Parathyroid adenoma (tissue), 2 donors: ENCODE measurements at regions not wholly inside any gene's neighbourhood (a gene's known extent, or its start where the extent isn't known, plus 50 kb on each side); places are given as distances from the start of the nearest gene placed in this dataset.

ENCODE experiments used
- H2AFZ ChIP-seq: fragments of 300-600 bp; sonication (generic); one replicate; pipeline ENCODE4 v1.7.0; 2017; ENCODE audit warnings: antibody characterized with exemption, mild to moderate bottlenecking
- H3K27ac ChIP-seq: fragments of 300-600 bp; sonication (generic); one replicate; pipeline ENCODE4 v1.7.0; 2017
- H3K27me3 ChIP-seq: fragments of 300-600 bp; sonication (generic); one replicate; pipeline ENCODE4 v1.7.0; 2017; ENCODE audit warnings: low read length; ENCODE audit not compliant: control insufficient read depth, insufficient read depth
- H3K36me3 ChIP-seq: fragments of 300-600 bp; sonication (generic); one replicate; pipeline ENCODE4 v1.7.0; 2017; ENCODE audit warnings: low read length; ENCODE audit not compliant: control insufficient read depth, insufficient read depth
- H3K4me1 ChIP-seq: fragments of 300-600 bp; sonication (generic); one replicate; pipeline ENCODE4 v1.7.0; 2017; ENCODE audit warnings: control low read depth
- H3K4me2 ChIP-seq: fragments of 300-600 bp; sonication (generic); one replicate; pipeline ENCODE4 v1.7.0; 2017; ENCODE audit warnings: low read length
- H3K4me3 ChIP-seq: fragments of 300-600 bp; sonication (generic); one replicate; pipeline ENCODE4 v1.7.0; 2017; ENCODE audit warnings: low read depth, low read length
- H3K79me2 ChIP-seq: fragments of 300-600 bp; sonication (generic); one replicate; pipeline ENCODE4 v1.7.0; 2017; ENCODE audit warnings: control low read depth
- H3K9ac ChIP-seq: fragments of 300-600 bp; sonication (generic); one replicate; pipeline ENCODE4 v1.7.0; 2017; ENCODE audit warnings: mild to moderate bottlenecking
- H3K9me3 ChIP-seq: fragments of 300-600 bp; sonication (generic); one replicate; pipeline ENCODE4 v1.7.0; 2017; ENCODE audit warnings: low read length; ENCODE audit not compliant: control insufficient read depth
- TF ChIP-seq, protein P1 (sequence below): fragments of 300-600 bp; sonication (generic); IDR thresholded peaks from one replicate; pipeline ENCODE4 v1.7.0; 2017; ENCODE audit warnings: antibody characterized with exemption, mild to moderate bottlenecking
- donor health status: primary hyperparathyroidism.

DNA sequence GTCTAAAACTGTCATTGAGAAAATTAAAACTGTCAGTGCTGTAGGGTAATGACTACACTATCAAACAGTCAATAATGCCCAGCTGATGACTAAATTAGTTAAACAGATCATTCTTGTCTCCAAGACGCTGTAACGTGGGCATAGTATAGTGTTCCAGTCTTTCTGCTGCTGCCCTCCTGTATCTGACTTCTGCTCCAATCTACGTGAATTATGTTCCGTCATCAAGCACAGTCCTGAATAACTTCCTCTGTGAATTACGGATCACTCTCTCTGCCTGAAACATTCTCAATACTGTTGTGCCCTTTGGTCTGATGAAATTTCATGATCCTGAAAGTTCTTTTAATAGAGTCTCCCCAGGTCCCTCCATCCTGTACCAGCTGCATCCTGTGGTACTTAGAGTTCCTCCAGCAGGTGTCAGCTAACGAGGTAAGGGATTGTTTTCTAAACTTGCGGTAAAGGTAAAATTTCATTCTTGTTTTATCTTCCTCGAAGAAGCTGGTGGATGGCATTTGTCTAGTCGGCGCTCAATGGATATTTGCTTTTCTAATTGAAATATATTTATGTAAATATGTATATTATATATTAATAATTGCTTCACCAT lies 393.5 kb upstream of the ADARB2 start:
- Histone ChIP-seq H3K27ac (no peak overlapping the region), H3K4me3 (no peak overlapping the region), H3K4me2 (no peak overlapping the region), H3K9me3 (no peaks in the 10 kb centered on the region), H3K79me2 (no peaks in the 10 kb centered on the region), H3K9ac (no peak overlapping the region), H3K4me1 (no peaks in the 10 kb centered on the region), H3K27me3 (no peaks in the 10 kb centered on the region), H3K36me3 (no peaks in the 10 kb centered on the region), H2AFZ (no peak overlapping the region)
- TF ChIP-seq, protein P1, sequence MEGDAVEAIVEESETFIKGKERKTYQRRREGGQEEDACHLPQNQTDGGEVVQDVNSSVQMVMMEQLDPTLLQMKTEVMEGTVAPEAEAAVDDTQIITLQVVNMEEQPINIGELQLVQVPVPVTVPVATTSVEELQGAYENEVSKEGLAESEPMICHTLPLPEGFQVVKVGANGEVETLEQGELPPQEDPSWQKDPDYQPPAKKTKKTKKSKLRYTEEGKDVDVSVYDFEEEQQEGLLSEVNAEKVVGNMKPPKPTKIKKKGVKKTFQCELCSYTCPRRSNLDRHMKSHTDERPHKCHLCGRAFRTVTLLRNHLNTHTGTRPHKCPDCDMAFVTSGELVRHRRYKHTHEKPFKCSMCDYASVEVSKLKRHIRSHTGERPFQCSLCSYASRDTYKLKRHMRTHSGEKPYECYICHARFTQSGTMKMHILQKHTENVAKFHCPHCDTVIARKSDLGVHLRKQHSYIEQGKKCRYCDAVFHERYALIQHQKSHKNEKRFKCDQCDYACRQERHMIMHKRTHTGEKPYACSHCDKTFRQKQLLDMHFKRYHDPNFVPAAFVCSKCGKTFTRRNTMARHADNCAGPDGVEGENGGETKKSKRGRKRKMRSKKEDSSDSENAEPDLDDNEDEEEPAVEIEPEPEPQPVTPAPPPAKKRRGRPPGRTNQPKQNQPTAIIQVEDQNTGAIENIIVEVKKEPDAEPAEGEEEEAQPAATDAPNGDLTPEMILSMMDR: no peak

DNA sequence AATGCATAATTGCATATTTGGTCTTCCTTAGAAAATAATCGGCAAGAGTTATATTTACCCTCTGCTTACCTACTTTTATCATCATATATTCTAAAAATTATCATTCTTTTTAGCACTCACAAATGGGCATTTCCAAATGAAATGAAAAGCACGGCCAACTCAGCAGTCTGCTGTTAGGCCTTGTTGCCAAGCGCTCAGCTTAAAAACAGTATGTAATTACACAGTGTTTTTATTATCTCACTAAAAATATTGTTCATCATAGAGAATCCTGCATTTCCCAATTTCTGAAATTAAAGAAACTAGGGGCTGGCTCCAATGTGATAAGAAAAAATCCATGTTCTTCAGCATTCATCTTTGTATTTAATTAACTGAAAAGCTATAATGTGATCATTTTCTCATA lies 391.7 kb upstream of the ADARB2 start:
- no peak overlapping the region for H2AFZ ChIP-seq
- no peaks in the 10 kb centered on the region for H3K27me3 ChIP-seq
- H3K36me3 ChIP-seq: no peaks in the 10 kb centered on the region
- H3K27ac ChIP-seq: no peak overlapping the region
- H3K9ac ChIP-seq: no peak overlapping the region
- H3K4me2 ChIP-seq: no peak overlapping the region
- no peaks in the 10 kb centered on the region for H3K79me2 ChIP-seq
- no peaks in the 10 kb centered on the region for H3K4me1 ChIP-seq
- H3K9me3 ChIP-seq: no peaks in the 10 kb centered on the region
- TF ChIP-seq, protein P1: no peak
- no peak overlapping the region for H3K4me3 ChIP-seq

DNA sequence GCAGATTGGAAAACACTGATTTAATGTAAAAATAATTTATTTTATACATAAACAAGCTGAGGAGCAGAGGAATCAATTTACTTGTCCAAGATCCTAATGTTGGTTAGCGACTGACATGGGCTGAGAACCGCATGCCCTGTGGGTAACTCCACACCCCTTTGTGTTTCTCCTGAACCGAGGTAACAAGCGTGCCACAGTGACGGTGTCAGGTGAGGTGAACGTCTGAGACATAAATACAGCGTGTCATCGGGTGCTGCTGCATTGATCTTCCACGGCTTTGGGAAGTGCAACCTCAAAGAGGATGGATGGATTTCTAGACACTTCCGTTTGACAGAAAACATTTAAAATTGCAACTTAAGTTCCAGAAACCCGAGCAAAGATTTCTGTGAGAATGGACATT lies 386.8 kb upstream of the ADARB2 start:
- TF ChIP-seq, protein P1: no peak
- Histone ChIP-seq H3K9me3 (no peaks in the 10 kb centered on the region), H3K27ac (no peak overlapping the region), H3K79me2 (no peaks in the 10 kb centered on the region), H3K4me2 (no peak overlapping the region), H3K36me3 (no peaks in the 10 kb centered on the region), H3K4me3 (no peak overlapping the region), H3K9ac (no peak overlapping the region), H2AFZ (no peak overlapping the region), H3K27me3 (no peaks in the 10 kb centered on the region), H3K4me1 (peaks cover 5% of the 10 kb centered on the region)

DNA sequence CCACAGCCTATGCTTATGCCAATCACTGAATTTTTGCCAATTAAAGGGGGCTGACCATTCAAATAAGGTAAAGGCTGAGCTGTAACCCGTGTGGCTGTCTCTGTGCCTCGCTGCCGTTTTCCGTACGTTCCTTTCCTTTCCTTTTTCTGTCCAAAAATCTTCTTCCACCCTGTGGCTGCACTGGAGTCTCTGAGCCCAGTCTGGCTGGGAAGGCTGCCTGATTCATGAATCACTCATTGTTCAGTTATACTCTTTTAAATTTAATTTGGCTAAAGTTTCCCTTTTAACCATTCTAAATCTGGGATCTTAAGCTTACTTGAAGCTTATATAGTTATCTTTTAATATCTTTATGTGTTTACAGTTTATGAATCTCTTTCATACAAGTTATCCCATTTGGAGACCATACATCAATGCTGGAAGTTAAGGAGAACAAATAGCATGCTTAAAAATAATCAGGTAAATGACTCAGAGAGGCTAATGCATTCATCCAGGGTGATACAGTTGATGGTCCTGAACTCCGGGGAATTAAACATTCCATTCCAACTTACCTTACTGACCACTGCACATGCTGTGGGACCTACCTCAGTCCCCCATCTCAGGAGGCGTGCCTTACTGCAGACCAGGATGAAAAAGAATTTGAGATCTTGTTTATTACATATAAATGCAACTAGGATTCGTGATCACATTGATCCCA lies 385.3 kb upstream of the ADARB2 start:
- H3K4me2 ChIP-seq: no peak overlapping the region
- H2AFZ ChIP-seq: no peak overlapping the region
- TF ChIP-seq, protein P1: no peak

DNA sequence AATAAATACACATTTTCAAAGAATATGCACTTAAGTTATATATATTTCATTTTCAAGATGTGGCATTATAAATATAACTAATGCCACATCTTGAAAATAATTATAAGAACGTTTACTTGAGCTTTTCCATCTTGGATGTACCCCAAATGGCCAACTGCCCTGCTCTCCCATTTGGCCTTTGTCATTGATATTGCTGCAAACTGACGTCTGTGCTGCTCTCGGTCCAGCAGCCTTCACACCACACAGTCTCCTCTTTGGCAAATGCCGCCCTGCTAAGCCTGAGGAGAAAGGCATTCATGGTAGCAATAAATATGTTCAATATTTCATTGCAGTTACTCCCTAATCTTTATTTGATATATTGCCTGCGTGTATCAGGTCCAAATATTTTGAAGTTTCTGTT lies 384.6 kb upstream of the ADARB2 start:
- Histone ChIP-seq H3K27me3 (no peaks in the 10 kb centered on the region), H3K36me3 (no peaks in the 10 kb centered on the region), H3K9me3 (no peaks in the 10 kb centered on the region), H3K9ac (no peak overlapping the region), H3K79me2 (no peaks in the 10 kb centered on the region), H2AFZ (no peak overlapping the region), H3K4me2 (no peak overlapping the region), H3K4me1 (peaks cover 5% of the 10 kb centered on the region), H3K4me3 (no peak overlapping the region), H3K27ac (no peak overlapping the region)
- TF ChIP-seq, protein P1: no peak

More for the DNA sequence above, 385.3 kb upstream of the ADARB2 start:
- Histone ChIP-seq H3K9ac (no peak overlapping the region), H3K79me2 (no peaks in the 10 kb centered on the region), H3K4me1 (peaks cover 5% of the 10 kb centered on the region), H3K4me3 (no peak overlapping the region), H3K27ac (no peak overlapping the region), H3K9me3 (no peaks in the 10 kb centered on the region), H3K36me3 (no peaks in the 10 kb centered on the region), H3K27me3 (no peaks in the 10 kb centered on the region)
